ENCODE measurements at regions not wholly inside any gene's neighbourhood (a gene's known extent, or its start where the extent isn't known, plus 50 kb on each side); places are given as distances from the start of the nearest gene placed in this dataset.

DNA sequence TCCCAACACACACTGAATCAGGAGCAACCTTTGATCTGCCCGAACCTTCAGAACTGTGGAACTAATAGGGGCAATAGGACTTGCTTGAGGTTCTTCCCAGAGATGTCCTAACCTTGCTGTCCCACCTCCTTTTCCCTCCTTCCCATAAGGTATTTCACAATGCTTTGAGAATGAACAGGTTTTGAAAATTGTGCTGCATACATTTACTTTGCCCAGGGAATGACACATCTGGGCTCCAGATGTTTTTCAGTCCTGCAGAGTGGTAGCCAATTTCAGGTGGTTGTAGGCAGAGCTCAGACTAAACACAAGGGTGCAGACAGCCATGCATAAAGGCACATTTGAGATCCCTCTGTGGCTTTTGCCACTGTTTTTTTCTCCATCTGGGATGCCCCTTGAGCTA, 206.7 kb upstream of the PWP1 start:
- no peak for DNase-seq

DNA sequence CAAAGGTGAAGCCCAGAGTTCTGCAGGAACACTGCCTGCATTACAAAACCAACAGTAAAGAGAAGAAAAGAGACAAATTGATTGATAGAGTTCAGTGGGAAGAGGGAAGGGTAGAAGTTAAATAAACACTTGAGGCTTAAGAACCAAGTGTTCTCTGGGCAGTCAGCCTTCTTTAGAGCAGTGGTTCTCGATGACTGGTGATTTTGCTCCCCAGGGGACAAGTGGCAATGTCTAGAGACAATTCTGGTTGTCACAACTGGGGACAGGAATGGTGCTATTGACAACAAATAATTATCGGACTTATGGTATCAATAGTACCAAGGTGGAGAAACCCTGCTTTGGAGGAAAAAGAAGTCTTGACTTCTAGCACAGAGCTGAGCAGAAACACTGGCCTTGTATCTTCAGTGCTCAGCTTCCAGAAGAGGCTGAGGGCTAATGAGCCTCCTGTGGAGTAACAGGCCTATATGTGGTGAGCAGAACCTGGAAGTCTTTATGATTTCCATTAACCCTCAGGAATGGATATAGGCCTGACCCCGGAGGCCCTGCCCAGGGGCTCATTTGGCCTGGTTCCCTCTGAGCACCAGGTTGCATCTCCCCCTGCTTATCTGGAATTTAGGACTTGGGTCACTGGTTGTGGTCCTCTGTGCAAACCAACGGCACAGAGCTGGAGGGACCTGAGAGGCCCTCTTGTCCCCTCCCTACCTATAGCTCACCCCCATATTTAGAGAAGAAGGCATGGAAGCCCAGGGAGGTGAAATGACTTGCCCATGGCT, 204.6 kb upstream of the PWP1 start:
- no peak for DNase-seq

DNA sequence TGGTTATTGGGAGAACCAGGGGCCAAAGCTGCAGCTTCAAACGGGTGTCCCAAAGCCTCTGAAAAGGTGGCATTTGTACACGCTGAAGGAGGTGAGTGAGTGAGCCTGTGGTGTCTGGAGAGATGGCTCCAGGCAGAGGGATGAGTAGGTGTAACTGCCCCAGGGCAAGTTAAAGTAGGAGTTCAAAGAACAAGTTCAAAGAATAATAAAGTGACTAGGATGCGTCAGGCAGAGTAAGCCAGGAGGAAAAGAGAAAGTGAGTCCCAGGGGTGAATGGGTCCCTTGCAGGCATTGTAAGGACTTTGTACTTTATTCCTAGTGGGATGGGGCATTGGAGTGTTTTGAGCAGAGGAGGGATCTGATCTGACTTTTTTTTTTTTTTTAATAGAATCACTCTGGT, 201.4 kb upstream of the PWP1 start:
- no peak for DNase-seq

DNA sequence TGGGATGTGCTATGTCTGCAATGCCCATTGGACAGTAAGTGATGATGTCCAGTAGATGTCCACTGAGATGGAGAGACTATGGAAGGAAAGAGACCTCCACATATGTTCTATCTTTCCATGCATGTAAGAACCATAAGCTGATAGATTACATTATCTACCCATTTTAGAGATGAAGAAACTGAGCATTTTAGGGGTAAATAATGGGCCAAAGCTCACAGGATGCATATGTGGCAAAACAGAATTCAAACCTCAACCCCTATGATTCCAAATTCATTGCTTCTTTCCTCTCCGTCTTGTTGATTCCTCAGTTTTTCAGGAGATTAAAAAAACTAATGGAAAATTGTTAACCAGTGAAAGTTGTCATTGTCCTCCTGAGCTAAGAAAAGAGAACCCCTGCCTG, 200.7 kb upstream of the PWP1 start:
- DNase-seq: no peak

DNA sequence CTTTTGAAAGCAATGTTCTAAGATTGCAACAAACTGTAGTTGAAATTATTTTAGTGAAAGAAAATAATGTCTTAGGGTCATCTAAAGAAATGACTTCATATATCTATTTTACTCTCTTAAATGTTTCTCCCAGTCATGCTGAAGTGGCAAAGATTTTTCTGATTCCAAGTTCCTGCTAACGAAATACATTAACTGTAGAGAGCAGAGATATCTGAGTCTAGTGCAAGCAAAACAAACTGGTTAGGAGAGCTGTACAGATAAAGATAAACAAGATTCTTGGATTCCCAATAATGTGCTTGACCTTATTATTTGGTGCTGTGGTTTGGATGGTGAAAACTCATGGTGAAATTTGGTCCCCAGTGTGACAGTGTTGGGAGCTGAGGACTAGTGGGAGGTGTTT, 199.9 kb upstream of the PWP1 start:
- no peak for DNase-seq

DNA sequence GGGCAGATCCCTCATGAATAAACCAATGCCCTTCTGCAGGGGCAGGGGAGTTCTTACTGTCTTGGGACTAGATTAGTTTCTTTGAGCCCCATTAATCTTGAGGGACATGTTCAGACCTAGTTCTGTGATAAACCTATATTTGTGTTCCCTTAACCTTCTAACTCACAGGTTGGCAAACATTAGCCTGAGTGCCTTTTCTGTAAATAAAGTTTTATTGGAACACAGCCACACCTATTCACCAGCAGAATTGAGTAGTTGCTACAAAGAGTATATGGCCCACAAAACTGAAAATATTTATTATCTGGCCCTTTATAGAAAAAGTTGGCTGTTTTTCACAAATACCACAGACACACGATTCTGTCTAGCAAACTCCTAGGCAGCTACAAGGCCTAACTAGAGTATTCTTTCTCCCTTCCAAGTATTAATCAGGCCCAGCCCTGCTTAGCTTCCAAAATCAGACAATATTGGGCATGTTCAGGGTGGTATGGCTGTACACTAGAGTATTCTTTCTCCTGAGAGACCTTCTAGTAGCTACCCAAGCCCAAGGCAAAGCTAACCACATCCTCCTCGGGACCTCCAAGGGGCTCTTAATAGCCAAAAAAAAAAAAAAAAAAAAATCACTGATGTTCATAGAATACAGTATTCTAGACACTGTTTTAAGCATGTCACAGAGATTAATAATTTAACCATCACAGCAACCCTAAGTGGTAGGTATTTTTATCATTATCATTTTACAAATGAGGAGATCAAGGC, 199.3 kb upstream of the PWP1 start:
- DNase-seq: no peak

DNA sequence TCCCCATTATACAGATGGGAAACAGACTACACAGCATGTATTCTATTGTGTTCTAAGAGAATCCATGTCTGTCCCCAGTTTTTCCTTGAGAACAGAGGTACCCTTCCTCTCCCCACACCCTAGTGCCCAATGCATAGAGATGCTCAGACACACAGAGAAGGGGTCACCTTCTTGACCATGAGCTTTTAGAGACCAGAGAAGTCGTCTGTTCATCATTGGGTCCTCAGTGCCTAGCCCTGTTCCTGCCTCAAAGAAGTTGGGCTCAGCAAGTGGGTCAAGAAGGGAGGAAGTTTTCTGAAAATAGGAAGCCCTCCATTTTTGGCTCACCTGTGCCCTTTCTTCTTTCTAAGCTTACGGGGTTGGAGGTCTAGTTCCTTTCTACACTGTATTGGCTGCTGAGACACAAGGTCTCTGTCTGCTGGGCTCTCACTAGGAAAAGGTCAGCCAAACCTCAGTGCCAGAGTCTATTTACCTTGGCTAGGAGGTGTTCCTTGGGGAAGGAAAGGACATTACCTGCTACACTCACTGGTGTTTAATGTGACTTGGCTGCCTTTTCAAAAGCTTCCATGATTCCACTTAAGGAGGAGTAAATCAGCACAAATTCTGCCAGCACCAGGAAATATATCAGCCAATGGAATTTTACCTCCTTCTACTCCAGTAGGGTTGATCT, 198.5 kb upstream of the PWP1 start:
- no peak for DNase-seq

DNA sequence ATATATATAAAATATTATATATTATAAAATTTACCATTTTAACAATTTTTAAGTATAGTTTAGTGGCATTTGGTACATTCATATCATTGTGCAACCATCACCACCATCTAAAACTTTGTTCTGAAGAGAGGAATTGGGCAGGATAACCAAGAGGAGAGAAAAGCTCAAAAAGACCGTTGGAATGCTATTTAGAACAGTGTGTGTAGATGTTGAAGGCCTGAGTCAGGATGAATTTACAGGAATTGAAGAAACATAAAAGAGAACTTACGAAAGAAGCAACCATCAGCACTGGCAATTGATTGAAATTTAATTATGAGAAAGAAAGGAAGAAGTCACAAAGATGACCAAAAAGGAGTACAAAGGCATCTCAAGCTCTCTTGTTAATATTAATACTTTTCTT, 196.9 kb upstream of the PWP1 start:
- DNase-seq: no peak

DNA sequence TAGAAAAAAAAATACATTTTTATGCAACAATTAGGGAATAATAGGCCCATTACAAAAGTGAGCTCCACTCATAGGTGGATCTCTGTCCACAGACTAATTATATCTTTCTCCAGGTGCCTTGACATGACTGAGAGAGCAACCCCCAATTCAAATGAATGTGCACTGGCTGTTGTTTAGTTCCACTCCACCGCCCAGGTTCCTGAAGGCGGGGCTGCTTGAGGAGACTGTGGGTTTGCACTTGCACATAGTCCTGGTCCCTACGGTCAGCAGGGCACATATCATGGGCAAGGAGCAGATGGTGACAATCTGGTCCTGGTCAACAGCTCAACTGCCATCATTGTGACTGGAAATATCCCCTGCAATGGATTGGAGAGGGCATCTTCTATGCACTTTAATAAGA, 195.6 kb upstream of the PWP1 start:
- DNase-seq: no peak

DNA sequence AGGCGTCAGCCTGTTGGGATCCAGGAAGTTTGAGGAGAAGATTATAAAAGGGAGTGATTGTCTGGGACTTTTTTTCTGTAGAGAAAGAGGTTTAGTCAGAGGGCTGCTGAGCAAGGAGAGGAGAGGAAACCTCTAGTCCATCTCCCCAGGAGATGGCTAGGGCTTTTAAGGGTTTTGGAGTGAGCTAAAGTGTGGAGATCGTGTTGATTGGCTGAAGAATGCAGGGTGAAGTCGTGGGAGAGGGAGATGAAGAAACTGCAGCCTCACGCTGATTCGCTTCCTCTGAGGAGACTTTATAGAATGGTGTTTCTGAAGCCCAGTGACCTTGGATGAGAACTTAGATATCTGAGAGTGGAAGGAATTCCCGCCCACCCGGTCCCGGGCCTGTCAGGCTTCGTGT, 193.7 kb upstream of the PWP1 start:
- no peak for DNase-seq

DNA sequence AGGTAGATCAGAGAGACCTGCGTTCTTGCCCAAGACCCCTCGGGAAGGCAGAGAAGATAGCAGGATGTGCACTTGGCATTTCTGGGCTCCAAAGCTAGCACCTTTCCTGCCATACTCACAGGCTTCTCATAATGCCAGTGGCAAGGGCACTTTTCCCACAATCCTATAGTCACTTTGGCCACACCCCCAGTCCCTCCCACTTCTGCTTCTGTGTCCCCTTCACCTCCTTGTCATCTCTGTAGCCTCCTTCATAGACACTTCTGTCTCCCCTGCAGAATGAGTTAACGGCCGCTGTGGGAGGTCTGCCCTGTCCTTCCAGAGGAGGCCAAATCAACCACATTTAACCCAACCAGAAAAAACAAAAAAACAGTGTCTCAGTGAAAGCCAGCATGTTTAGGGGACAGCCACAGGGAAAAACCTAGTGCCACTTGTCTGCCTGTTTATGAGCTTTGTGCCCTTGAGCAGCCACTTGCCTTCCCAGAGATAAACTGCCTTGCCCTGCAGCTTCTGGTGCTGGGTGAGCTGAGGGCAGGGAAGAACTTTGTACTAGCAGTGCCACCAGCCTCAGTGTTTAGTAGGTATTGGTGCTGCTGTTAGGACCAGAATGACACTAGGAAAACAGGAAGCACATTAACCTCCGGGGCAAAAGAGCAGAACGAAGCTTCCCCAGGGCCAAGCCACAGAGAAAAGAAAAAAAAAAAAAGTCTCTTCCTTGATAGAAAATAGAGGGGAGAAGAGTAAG, 193.0 kb upstream of the PWP1 start:
- DNase-seq: no peak

DNA sequence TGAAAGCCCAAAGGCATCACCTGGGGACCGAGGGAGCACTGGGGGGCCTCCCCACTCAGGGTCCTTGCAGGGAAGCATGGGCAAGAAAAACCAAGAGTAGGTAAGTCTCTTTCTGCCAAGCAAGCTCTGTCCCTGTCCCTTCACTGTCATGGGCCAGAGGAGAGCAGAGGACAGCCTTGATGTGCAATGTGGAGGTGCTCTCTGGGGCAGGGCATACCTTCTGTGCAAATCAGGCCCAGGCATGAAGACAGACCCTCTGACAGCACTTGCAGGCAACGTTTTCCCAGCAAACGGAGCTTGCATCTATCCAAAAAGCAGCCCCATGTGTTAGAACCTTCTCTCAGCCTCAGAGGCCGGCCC, 192.5 kb upstream of the PWP1 start:
- DNase-seq: no peak

DNA sequence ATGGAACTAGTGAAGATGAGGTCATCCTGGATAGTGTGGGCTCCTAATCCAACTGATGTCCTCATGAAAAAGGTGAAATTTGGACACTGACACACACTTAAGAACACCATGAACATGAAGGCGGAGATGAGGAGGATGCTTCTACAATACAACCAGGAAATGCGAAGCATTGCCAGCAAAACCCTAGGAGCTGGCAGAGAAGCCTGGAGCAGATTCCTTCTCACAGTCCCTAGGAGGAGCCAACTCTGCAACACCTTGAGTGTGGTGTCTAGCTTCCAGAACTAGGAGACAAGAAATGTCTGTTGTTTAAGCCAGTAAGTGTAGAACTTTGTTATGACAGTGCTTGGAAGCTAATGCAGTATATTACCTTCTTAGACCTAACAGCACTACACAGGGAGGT, 191.9 kb upstream of the PWP1 start:
- DNase-seq: no peak

DNA sequence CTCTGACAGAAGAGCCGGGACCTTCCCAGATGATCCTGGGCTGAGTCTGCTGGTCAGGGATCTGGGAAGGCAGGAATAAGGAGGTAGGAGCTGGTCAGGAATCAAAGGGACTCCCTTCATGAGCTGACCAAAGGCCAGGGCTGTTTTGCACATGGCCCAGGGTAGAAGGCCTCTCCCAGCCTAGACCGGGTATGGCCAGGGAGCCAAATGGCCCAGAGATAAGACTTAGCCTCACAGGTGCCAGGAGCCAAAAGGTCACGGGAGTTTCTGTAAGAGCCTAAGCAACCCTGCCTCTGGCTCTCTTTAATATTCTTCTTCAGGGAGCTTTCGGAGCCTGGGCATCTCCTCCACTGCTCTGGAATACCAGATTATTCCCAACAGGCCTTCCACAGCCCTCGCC, 191.3 kb upstream of the PWP1 start:
- no peak for DNase-seq

DNA sequence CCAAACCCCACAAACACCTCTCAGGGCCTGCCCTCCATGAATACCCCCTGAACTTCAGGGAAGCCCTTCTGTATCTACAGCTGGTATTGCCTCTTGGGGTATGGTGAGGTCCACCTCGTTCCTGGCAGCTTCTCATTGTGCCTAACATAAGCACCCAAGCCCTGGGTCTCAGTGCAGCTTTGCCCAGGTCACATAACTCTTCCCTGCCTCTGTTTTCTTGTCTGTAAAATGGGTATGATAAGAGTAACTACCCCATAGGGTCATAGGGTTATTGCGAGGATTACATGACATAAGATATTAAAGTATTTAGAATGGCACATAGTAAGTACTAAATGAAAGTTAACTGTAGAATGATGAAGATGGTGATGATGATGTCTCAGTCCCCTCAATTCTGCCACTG, 190.0 kb upstream of the PWP1 start:
- DNase-seq: no peak

DNA sequence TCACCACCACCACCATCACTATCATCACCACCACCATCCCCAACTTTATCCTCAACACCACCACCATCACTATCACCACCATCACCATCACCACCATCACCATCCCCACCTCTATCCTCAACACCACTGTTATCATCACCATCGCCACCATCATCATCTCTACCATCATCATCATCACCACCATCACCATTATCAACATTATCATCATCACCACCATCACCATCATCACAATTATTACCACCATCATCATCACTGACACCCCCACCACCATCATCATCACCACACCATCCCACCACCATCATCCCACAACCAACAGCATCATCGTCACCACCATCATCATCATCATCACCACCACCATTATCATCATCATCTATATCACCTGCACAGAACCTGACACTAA, 188.4 kb upstream of the PWP1 start:
- no peak for DNase-seq

DNA sequence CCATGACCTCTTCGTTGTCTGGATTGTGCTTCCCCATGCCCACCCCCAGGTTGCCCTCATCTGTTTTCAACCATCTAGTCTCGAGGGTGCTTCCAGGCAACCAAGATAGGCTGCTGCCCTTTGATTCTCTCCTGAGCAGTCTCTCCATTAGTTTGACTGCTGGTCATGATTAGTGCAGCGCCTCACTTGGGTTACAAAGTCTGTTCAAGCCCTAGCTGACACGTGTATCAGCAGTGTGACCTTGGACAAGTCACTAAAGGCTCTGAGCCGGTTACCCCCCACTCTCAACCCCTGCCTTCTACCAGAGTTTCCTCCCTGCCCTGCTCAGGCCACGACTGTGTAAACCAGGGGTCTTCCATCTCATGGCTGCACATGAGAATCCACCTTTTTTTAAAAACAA, 185.3 kb upstream of the PWP1 start:
- DNase-seq: no peak

DNA sequence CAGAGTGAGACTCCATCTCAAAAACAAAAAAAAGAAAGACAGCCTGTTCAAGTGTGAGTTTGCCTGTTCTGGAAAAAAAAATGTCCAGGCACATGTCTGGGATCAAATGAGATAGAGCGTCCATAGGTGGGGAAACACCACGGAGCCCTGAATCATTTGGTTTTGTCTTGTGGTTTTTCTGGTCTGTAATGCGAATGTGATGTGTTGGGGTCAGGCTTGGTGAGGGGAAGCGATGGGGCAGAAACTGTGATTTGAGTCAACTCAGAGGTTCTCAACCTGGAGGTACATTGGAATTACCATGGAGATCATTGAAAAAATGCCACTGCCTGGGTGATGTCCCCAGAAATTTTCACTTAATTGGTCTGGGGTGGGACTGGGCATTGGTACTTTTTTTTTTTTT, 183.9 kb upstream of the PWP1 start:
- DNase-seq: no peak

DNA sequence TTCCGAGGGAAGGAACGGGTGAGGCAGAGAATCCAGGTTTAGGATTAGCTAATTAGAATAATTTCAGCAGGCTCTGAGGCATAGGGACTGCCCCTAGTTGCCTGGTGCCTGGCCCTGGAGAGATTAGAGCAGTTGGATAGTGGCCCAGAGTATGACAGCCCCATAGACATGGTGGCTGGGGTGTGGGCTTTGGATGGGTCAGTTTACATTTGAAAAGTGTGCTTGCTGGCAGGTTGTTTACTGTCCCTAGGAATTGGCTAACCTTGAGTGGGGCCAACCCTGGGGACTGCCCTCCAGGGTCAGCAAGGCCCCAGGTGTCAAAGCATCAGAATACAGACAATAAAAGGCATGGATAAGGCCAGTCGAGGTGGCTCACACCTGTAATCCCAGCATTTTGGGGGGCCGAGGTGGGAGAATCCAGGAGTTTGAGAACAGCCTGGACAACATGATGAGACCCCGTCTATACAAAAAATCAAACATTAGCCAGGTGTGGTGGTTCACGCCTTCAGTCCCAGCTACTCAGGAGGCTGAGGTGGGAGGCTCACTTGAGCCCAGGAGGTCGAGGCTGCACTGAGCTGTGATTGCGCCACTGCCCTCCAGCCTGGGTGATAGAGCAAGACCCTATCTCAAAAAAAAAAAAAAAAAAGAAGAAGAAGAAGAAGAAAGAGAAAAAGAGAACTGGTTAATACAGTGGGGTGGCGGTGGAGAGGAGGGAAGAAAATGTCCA, 182.3 kb upstream of the PWP1 start:
- no peak for DNase-seq

DNA sequence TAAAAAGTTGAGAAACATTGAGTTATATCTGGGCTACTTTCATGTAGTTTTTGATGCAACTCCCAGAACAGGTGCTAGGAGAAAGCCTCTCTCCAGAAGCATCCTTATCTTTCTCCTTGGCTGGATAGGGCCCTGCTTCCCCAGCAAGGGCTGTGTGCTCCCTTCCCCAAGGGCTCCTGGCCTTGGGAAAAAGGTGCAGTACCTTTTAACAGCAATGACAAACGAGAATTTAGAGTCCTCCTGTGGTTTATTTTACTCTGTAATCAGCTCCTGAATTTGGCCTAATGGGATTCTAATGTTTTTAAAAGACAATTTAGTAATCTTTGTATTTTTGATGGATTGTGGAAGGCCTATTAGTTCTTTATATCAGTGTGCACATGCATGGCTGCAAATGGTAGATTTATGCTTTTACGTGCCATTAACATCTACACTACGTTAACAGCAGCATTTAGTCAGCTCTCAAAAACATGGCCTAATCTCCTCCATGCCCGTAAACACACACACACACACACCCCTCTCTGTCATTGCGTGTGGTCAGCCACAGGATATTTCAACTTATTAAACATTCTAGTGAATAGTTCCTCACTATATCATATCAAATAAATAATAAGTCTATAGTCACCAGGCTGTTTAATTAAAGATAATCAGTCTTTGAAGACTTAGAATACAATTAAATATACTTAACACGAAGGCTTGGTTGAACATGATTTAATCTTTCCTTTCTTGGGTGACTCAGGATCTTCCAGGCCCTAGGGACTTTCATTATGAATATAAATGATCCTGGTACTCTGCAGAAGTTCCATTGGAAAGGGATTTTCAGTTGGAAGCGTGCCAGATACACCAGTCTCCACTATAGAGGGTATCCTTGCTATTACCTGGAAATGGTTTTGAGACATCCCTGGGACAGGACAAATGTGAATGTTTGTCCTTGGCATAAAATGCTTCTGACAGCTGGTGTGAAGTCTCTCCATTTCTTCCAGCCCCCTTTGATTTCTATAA, 181.4 kb upstream of the PWP1 start:
- no peak for DNase-seq

DNA sequence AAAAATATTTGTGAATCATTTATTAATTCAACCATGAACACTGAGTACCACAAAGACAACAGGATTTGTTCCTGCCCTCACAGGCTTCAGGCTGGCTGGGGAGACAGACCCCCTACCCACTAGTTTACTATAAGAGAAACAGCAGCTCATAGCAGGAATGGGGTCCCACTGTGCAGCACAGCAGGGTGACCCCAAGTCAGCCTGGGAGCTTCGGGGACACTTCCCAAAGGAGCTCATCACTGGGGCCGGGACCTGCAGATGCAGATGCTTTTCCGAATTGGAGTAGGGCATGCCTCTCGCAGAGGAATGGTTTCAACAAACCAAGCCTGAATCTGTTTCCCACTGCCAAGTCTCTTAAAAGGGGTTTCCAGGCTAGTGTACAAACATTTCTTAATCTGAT, 176.2 kb upstream of the PWP1 start:
- no peak for DNase-seq

DNA sequence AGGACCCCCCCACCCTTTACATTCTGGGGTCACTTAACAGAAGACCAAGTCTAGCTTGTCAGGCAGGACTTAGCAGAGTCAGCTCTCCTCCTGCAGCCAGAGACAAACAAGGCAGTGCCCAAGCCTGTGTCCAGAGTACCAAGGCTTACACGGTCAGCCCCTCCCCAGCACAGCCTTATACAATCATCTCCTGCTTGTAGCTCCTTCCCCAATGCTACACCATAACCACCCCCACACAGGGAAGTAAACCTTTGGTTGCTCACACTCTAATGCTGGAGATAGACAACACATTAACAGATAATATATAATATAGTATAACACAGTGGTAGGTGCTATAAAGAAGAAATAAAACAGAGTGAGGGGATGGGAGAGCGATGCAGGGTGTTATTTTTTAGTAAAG, 175.4 kb upstream of the PWP1 start:
- no peak for DNase-seq
